ENCODE measurements at regions not wholly inside any gene's neighbourhood (a gene's known extent, or its start where the extent isn't known, plus 50 kb on each side); places are given as distances from the start of the nearest gene placed in this dataset.

- POLR2A ChIA-PET (ENCODE audit: unreplicated experiment) = no interaction called here
- H2AFZ ChIP-seq (ENCODE audit: low read length) = no peak overlapping the region
- H4K20me1 ChIP-seq (ENCODE audit: low read length) = no peaks in the 10 kb centered on the region
- H3K36me3 ChIP-seq (ENCODE audit: low read depth, low read length) = no peaks in the 10 kb centered on the region
- H3K4me1 ChIP-seq (ENCODE audit: insufficient read depth, low read length) = no peaks in the 10 kb centered on the region
- no peaks in the 10 kb centered on the region for H3F3A ChIP-seq (ENCODE audit: low read length, unreplicated experiment)
- H3K27ac ChIP-seq (ENCODE audit: low read length) = no peak overlapping the region
- no peaks in the 10 kb centered on the region for H3K9me3 ChIP-seq (ENCODE audit: low read length)
- CTCF ChIA-PET = no interaction called here
- intact Hi-C loops (cut with micrococcal nuclease) = no loop called here
- no TSS peak for BruUV-seq (replicated peaks)
- H3K27me3 ChIP-seq (ENCODE audit: low read length) = no peaks in the 10 kb centered on the region; the same call in 1 of the 2 replicates
- DNase-seq (no peak), ATAC-seq (no peak)
- no peak for TF ChIP-seq EZH2phosphoT487 (IDR thresholded peaks at IDR 0.05; ENCODE audit: borderline replicate concordance, low read length)
- TF ChIP-seq CTCF (conservative IDR thresholded peaks at IDR 0.05; ENCODE audit: low read depth, low read length) = no peak
- no peak for TF ChIP-seq EZH2 (IDR thresholded peaks at IDR 0.05; ENCODE audit: low read length, unreplicated experiment)
- H3K4me2 ChIP-seq (ENCODE audit: low read length) = no peak overlapping the region
- no peak overlapping the region for H3K4me3 ChIP-seq (ENCODE audit: low read length)
- no peaks in the 10 kb centered on the region for H3K9me2 ChIP-seq (replicated peaks; ENCODE audit: low read length)
- H3K79me2 ChIP-seq (ENCODE audit: low read length) = no peaks in the 10 kb centered on the region
- no peak overlapping the region for H3K9ac ChIP-seq (ENCODE audit: low read length)
These were observed 96.1 kb downstream of the KBTBD8 start for GRCh38 chr3:67094167-67094566.

GRCh38 chr3:67094774-67095173, 96.7 kb downstream of the KBTBD8 start:
- no peak for DNase-seq
- H3K9me3 ChIP-seq (ENCODE audit: low read length) = no peaks in the 10 kb centered on the region
- no peaks in the 10 kb centered on the region for H3K9me2 ChIP-seq (replicated peaks; ENCODE audit: low read length)
- H3K27ac ChIP-seq (ENCODE audit: low read length) = no peak overlapping the region
- BruUV-seq (replicated peaks) = no TSS peak
- H3K79me2 ChIP-seq (ENCODE audit: low read length) = no peaks in the 10 kb centered on the region
- H3K36me3 ChIP-seq (ENCODE audit: low read depth, low read length) = no peaks in the 10 kb centered on the region
- H4K20me1 ChIP-seq (ENCODE audit: low read length) = no peaks in the 10 kb centered on the region
- H3K9ac ChIP-seq (ENCODE audit: low read length) = no peak overlapping the region
- no peak overlapping the region for H3K4me2 ChIP-seq (ENCODE audit: low read length)
- CTCF ChIA-PET = no interaction called here
- no peak for TF ChIP-seq EZH2phosphoT487 (IDR thresholded peaks at IDR 0.05; ENCODE audit: borderline replicate concordance, low read length)
- no peak for TF ChIP-seq CTCF (conservative IDR thresholded peaks at IDR 0.05; ENCODE audit: low read depth, low read length)
- TF ChIP-seq EZH2 (IDR thresholded peaks at IDR 0.05; ENCODE audit: low read length, unreplicated experiment) = no peak
- intact Hi-C loops (cut with micrococcal nuclease) = no loop called here
- POLR2A ChIA-PET (ENCODE audit: unreplicated experiment) = no interaction called here
- H3F3A ChIP-seq (ENCODE audit: low read length, unreplicated experiment) = no peaks in the 10 kb centered on the region
- ATAC-seq = no peak
- no peaks in the 10 kb centered on the region for H3K4me1 ChIP-seq (ENCODE audit: insufficient read depth, low read length)
- H3K27me3 ChIP-seq (ENCODE audit: low read length) = no peaks in the 10 kb centered on the region; the same call in 1 of the 2 replicates
- no peak overlapping the region for H3K4me3 ChIP-seq (ENCODE audit: low read length)
- no peak overlapping the region for H2AFZ ChIP-seq (ENCODE audit: low read length)

GRCh38 chr3:67104388-67104787, 106.3 kb downstream of the KBTBD8 start:
- BruUV-seq (replicated peaks) = no TSS peak
- H3K79me2 ChIP-seq (ENCODE audit: low read length) = no peaks in the 10 kb centered on the region
- H3K9ac ChIP-seq (ENCODE audit: low read length) = no peak overlapping the region
- H3K4me1 ChIP-seq (ENCODE audit: insufficient read depth, low read length) = no peaks in the 10 kb centered on the region
- TF ChIP-seq EZH2 (IDR thresholded peaks at IDR 0.05; ENCODE audit: low read length, unreplicated experiment) = no peak
- no peak for TF ChIP-seq EZH2phosphoT487 (IDR thresholded peaks at IDR 0.05; ENCODE audit: borderline replicate concordance, low read length)
- TF ChIP-seq CTCF (conservative IDR thresholded peaks at IDR 0.05; ENCODE audit: low read depth, low read length) = no peak
- ChIA-PET POLR2A (ENCODE audit: unreplicated experiment) (no interaction called here), CTCF (no interaction called here)
- no peak overlapping the region for H3K4me3 ChIP-seq (ENCODE audit: low read length)
- H3K36me3 ChIP-seq (ENCODE audit: low read depth, low read length) = no peaks in the 10 kb centered on the region
- no peak for ATAC-seq
- no peaks in the 10 kb centered on the region for H3K27me3 ChIP-seq (ENCODE audit: low read length)
- no peaks in the 10 kb centered on the region for H4K20me1 ChIP-seq (ENCODE audit: low read length)
- no peaks in the 10 kb centered on the region for H3K9me2 ChIP-seq (replicated peaks; ENCODE audit: low read length)
- no peak overlapping the region for H3K27ac ChIP-seq (ENCODE audit: low read length)
- H3F3A ChIP-seq (ENCODE audit: low read length, unreplicated experiment) = no peaks in the 10 kb centered on the region
- no peak overlapping the region for H3K4me2 ChIP-seq (ENCODE audit: low read length)
- no peaks in the 10 kb centered on the region for H3K9me3 ChIP-seq (ENCODE audit: low read length)
- no peak overlapping the region for H2AFZ ChIP-seq (ENCODE audit: low read length)
- intact Hi-C loops (cut with micrococcal nuclease) = no loop called here
- DNase-seq = no peak

Measured in PC-3 (cell line).